Endothelial cell of umbilical vein (primary cell): ENCODE measurements at regions not wholly inside any gene's neighbourhood (a gene's known extent, or its start where the extent isn't known, plus 50 kb on each side); places are given as distances from the start of the nearest gene placed in this dataset.

Experiments
- BruUV-seq: library from RNA; stranded (reverse); fragments of 400-500 nt; replicated peaks from 2 replicates; lab custom pipeline; 2021; lab: Mats Ljungman, UMichigan
- CTCF ChIA-PET: fragments of 300-600, 350-600 bp; sonication (Branson Sonifier 250); formaldehyde crosslinking; loops from one replicate; lab custom pipeline; 2021; ENCODE audit warnings: antibody characterized with exemption, inconsistent platforms; lab: Charles Lee
- POLR2A ChIA-PET: fragments of 300-600, 350-600 bp; sonication (Branson Sonifier 250); formaldehyde crosslinking; loops from one replicate; lab custom pipeline; 2021; ENCODE audit warnings: antibody characterized with exemption, inconsistent platforms; lab: Charles Lee
- DNase-seq: peaks from one replicate; pipeline ENCODE4 v3.0.0-alpha.2; 2011; ENCODE audit warnings: low read depth, low spot score
- FAIRE-seq: peaks from 2 replicates; lab custom pipeline; 2011; peaks lifted over from hg19 to GRCh38; lab: Jason Lieb, UNC
- H2AFZ ChIP-seq: 2 replicates; pipeline ENCODE4 v1.6.0; 2012; ENCODE audit warnings: low read depth, low read length, control low read depth, inconsistent platforms
- H3K27ac ChIP-seq: 2 replicates; pipeline ENCODE4 v1.5.1; 2011; ENCODE audit warnings: low read depth, mild to moderate bottlenecking, control low read depth, low read length, moderate library complexity; ENCODE audit not compliant: insufficient read depth
- H3K27me3 ChIP-seq, 2 experiments: 2 replicates each; pipeline versions ENCODE4 v1.6.0 to v1.6.1; 2011; ENCODE audit warnings: low read length in 2 of 2, mixed read lengths in 1 of 2; ENCODE audit not compliant: control insufficient read depth in 2 of 2, insufficient read depth in 2 of 2
- H3K36me3 ChIP-seq, 2 experiments: 2 replicates in 1 of 2; 3 replicates in 1 of 2; pipeline ENCODE4 v1.5.1; 2011; ENCODE audit warnings: low read length in 2 of 2, mild to moderate bottlenecking in 1 of 2, moderate library complexity in 1 of 2; ENCODE audit not compliant: control insufficient read depth in 2 of 2, insufficient read depth in 2 of 2; ENCODE audit errors: extremely low read depth in 1 of 2
- H3K4me1 ChIP-seq: 3 replicates; pipeline ENCODE4 v1.5.1; 2011; ENCODE audit warnings: mild to moderate bottlenecking, low read length; ENCODE audit not compliant: control insufficient read depth, insufficient read depth; ENCODE audit errors: extremely low read depth
- H3K4me2 ChIP-seq: 2 replicates; pipeline ENCODE4 v1.6.1; 2011; ENCODE audit warnings: low read length, control low read depth, mixed read lengths; ENCODE audit not compliant: insufficient read depth
- H3K4me3 ChIP-seq, 3 experiments: fragments of 200-600 bp in 1 of 3; sonication (generic), shearing (Covaris generic) in 1 of 3; replicated peaks in 1 of 3; 2 replicates each; pipeline ENCODE4 v1.5.1; 2011 to 2016; ENCODE audit warnings: control low read depth in 3 of 3, low read length in 3 of 3, mild to moderate bottlenecking in 2 of 3, inconsistent platforms in 1 of 3, low read depth in 1 of 3, moderate library complexity in 1 of 3; ENCODE audit not compliant: insufficient read depth in 1 of 3
- H3K79me2 ChIP-seq: 2 replicates; pipeline ENCODE4 v1.6.0; 2012; ENCODE audit warnings: low read length, inconsistent platforms; ENCODE audit not compliant: control insufficient read depth, insufficient read depth
- H3K9ac ChIP-seq: replicated peaks from 2 replicates; pipeline ENCODE3; 2011; ENCODE audit warnings: low read length, control low read depth; ENCODE audit not compliant: insufficient read depth; ENCODE audit errors: extremely low read depth
- H3K9me1 ChIP-seq: replicated peaks from 3 replicates; pipeline ENCODE4 v1.6.0; 2011; ENCODE audit warnings: mild to moderate bottlenecking, low read length; ENCODE audit not compliant: control insufficient read depth, insufficient read depth; ENCODE audit errors: extremely low read depth
- H3K9me3 ChIP-seq: replicated peaks from 2 replicates; pipeline ENCODE4 v1.5.1; 2012; ENCODE audit warnings: low read length, inconsistent platforms; ENCODE audit not compliant: control insufficient read depth, insufficient read depth
- H4K20me1 ChIP-seq: replicated peaks from 2 replicates; pipeline ENCODE3; 2011; ENCODE audit warnings: mild to moderate bottlenecking, low read length; ENCODE audit not compliant: control insufficient read depth, insufficient read depth; ENCODE audit errors: extremely low read depth
- CTCF ChIP-seq, 2 donors: IDR thresholded peaks; 1 replicate in 1 of 2; 2 replicates in 1 of 2; pipeline ENCODE4 v1.5.1; 2011; ENCODE audit warnings: low read length in 2 of 2, mild to moderate bottlenecking in 2 of 2, moderate library complexity in 2 of 2, control low read depth in 1 of 2, inconsistent platforms in 1 of 2, low read depth in 1 of 2; ENCODE audit not compliant: insufficient read depth in 1 of 2; ENCODE audit errors: extremely low read depth in 1 of 2
- EZH2 ChIP-seq: IDR thresholded peaks from 2 replicates; pipeline ENCODE4 v1.6.1; 2012; ENCODE audit warnings: borderline replicate concordance, low read depth, mild to moderate bottlenecking, moderate library complexity, low read length, inconsistent platforms; ENCODE audit not compliant: severe bottlenecking
- FOS ChIP-seq: IDR thresholded peaks from 2 replicates; pipeline ENCODE4 v1.6.1; 2011; ENCODE audit warnings: mild to moderate bottlenecking, low read length, moderate library complexity, borderline replicate concordance; ENCODE audit not compliant: insufficient read depth
- GATA2 ChIP-seq: IDR thresholded peaks from 2 replicates; pipeline ENCODE4 v1.7.0; 2011; ENCODE audit warnings: low read depth, mild to moderate bottlenecking, moderate library complexity, mixed read lengths, low read length; ENCODE audit not compliant: insufficient read length, insufficient read depth
- JUN ChIP-seq: IDR thresholded peaks from 2 replicates; pipeline ENCODE4 v1.6.1; 2011; ENCODE audit warnings: borderline replicate concordance, low read depth; ENCODE audit not compliant: insufficient read length, insufficient read depth
- MAX ChIP-seq: IDR thresholded peaks from 2 replicates; pipeline ENCODE4 v1.6.1; 2011; ENCODE audit not compliant: insufficient read depth, insufficient read length
- MYC ChIP-seq: IDR thresholded peaks from one replicate; pipeline ENCODE4 v1.6.1; 2011; ENCODE audit warnings: mild to moderate bottlenecking, low read depth, low read length
- POLR2A ChIP-seq: IDR thresholded peaks from 2 replicates; pipeline ENCODE4 v1.6.1; 2012; ENCODE audit warnings: low read depth, mild to moderate bottlenecking, control low read depth, low read length
- POLR2AphosphoS5 ChIP-seq: IDR thresholded peaks from 2 replicates; pipeline ENCODE4 v1.6.1; 2012; ENCODE audit warnings: low read depth, mild to moderate bottlenecking, control low read depth, low read length, moderate library complexity; ENCODE audit not compliant: insufficient read depth
- dilution Hi-C: fragments of 300-500 bp; cut with MboI; formaldehyde crosslinking; loops from one replicate; pipeline ENCODE4 v1.15.0; 2019; ENCODE audit warnings: low sequenced_read_pairs; ENCODE audit not compliant: extremely low pct_ligation_motif_present
- intact Hi-C: fragments of 100-400 bp; cut with micrococcal nuclease; formaldehyde crosslinking; loops from one replicate; pipeline ENCODE4 v1.10.0; 2022

- Histone ChIP-seq H3K79me2 (no peaks in the 10 kb centered on the region), H4K20me1 (no peaks in the 10 kb centered on the region), H3K4me2 (no peak overlapping the region), H3K27me3 (no peaks in the 10 kb centered on the region), H3K9ac (no peak overlapping the region), H2AFZ (no peak overlapping the region), H3K4me3 (no peak overlapping the region), H3K27ac (no peak overlapping the region), H3K9me3 (no peaks in the 10 kb centered on the region), H3K36me3 (no peaks in the 10 kb centered on the region), H3K9me1 (no peaks in the 10 kb centered on the region), H3K4me1 (no peaks in the 10 kb centered on the region)
- BruUV-seq: no TSS peak
- TF ChIP-seq EZH2 (no peak), GATA2 (no peak), POLR2AphosphoS5 (no peak), POLR2A (no peak), JUN (no peak), CTCF (IDR thresholded peaks at IDR 0.05; ENCODE audit: extremely low read depth in 1 of 2, insufficient read depth in 1 of 2, low read depth in 1 of 2, low read length in 2 of 2) (no peak), FOS (no peak), MAX (no peak), MYC (no peak)
- FAIRE-seq: no peak
- DNase-seq: no peak
- intact Hi-C loops: no loop called here
- ChIA-PET CTCF (no interaction called here), POLR2A (no interaction called here)
- dilution Hi-C loops: no loop called here
Observed at GRCh38 chr14:62604524-62604923, 440.7 kb downstream of the KCNH5 start.
